ENCODE measurements at regions not wholly inside any gene's neighbourhood (a gene's known extent, or its start where the extent isn't known, plus 50 kb on each side); places are given as distances from the start of the nearest gene placed in this dataset.

DNA sequence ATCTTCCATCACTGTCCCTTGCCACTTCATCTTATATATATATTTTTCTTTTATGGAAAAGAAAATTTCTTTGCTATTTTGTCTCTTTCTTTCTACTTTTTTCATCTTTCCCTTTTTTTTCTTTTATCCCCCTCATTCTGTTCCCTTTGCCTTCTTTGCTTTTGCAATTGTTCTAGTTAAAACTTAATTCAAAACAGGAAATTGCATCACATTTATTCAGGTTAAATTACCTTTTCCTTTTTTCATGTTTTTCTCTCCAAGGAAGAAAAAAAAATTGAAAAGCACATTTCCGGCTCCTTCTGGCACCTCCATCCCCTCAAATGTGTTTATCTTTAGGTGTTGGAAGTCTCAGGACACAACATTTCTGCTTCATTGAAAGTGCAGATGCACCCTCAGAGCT, 176.9 kb downstream of the FGF1 start:
- DNase-seq (ENCODE audit: low spot score) (no peak), ATAC-seq (no peak)
- Mint-ChIP-seq H3K4me3 (no peak overlapping the region), H3K27ac (no peak overlapping the region; the same call in 1 of the 2 replicates), H3K27me3 (ENCODE audit: insufficient read depth, low read depth, poor library complexity) (peaks cover 5% of the 10 kb centered on the region), H3K36me3 (ENCODE audit: low read depth) (no peaks in the 10 kb centered on the region; the same call in 2 of the 3 replicates), H3K4me1 (peaks cover 22% of the 10 kb centered on the region), H3K9me3 (no peaks in the 10 kb centered on the region)
- Histone ChIP-seq H3K4me2 (no peak overlapping the region), H3K4me3 (no peak overlapping the region), H3K36me3 (ENCODE audit: insufficient read depth) (no peaks in the 10 kb centered on the region), H3K27me3 (ENCODE audit: insufficient read depth) (no peaks in the 10 kb centered on the region), H3K4me1 (ENCODE audit: insufficient read depth) (peaks cover 20% of the 10 kb centered on the region), H3F3A (replicated peaks; ENCODE audit: low read depth) (no peaks in the 10 kb centered on the region), H2AFZ (no peak overlapping the region), H3K27ac (ENCODE audit: low read depth) (no peak overlapping the region), H3K9me2 (ENCODE audit: insufficient read depth) (peaks cover 12% of the 10 kb centered on the region; the same call in 1 of the 2 replicates), H3K79me2 (replicated peaks; ENCODE audit: insufficient read depth) (no peaks in the 10 kb centered on the region), H4K20me1 (replicated peaks; ENCODE audit: insufficient read depth) (no peaks in the 10 kb centered on the region)
- TF ChIP-seq STAT1 (IDR thresholded peaks at IDR 0.05; ENCODE audit: unreplicated experiment) (no peak), POLR2AphosphoS5 (IDR thresholded peaks at IDR 0.05; ENCODE audit: low read depth) (no peak)
- TF ChIP-seq, protein P1, sequence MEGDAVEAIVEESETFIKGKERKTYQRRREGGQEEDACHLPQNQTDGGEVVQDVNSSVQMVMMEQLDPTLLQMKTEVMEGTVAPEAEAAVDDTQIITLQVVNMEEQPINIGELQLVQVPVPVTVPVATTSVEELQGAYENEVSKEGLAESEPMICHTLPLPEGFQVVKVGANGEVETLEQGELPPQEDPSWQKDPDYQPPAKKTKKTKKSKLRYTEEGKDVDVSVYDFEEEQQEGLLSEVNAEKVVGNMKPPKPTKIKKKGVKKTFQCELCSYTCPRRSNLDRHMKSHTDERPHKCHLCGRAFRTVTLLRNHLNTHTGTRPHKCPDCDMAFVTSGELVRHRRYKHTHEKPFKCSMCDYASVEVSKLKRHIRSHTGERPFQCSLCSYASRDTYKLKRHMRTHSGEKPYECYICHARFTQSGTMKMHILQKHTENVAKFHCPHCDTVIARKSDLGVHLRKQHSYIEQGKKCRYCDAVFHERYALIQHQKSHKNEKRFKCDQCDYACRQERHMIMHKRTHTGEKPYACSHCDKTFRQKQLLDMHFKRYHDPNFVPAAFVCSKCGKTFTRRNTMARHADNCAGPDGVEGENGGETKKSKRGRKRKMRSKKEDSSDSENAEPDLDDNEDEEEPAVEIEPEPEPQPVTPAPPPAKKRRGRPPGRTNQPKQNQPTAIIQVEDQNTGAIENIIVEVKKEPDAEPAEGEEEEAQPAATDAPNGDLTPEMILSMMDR (conservative IDR thresholded peaks at IDR 0.05; ENCODE audit: low read depth in 2 of 2) = no peak
- TF ChIP-seq, protein P2, sequence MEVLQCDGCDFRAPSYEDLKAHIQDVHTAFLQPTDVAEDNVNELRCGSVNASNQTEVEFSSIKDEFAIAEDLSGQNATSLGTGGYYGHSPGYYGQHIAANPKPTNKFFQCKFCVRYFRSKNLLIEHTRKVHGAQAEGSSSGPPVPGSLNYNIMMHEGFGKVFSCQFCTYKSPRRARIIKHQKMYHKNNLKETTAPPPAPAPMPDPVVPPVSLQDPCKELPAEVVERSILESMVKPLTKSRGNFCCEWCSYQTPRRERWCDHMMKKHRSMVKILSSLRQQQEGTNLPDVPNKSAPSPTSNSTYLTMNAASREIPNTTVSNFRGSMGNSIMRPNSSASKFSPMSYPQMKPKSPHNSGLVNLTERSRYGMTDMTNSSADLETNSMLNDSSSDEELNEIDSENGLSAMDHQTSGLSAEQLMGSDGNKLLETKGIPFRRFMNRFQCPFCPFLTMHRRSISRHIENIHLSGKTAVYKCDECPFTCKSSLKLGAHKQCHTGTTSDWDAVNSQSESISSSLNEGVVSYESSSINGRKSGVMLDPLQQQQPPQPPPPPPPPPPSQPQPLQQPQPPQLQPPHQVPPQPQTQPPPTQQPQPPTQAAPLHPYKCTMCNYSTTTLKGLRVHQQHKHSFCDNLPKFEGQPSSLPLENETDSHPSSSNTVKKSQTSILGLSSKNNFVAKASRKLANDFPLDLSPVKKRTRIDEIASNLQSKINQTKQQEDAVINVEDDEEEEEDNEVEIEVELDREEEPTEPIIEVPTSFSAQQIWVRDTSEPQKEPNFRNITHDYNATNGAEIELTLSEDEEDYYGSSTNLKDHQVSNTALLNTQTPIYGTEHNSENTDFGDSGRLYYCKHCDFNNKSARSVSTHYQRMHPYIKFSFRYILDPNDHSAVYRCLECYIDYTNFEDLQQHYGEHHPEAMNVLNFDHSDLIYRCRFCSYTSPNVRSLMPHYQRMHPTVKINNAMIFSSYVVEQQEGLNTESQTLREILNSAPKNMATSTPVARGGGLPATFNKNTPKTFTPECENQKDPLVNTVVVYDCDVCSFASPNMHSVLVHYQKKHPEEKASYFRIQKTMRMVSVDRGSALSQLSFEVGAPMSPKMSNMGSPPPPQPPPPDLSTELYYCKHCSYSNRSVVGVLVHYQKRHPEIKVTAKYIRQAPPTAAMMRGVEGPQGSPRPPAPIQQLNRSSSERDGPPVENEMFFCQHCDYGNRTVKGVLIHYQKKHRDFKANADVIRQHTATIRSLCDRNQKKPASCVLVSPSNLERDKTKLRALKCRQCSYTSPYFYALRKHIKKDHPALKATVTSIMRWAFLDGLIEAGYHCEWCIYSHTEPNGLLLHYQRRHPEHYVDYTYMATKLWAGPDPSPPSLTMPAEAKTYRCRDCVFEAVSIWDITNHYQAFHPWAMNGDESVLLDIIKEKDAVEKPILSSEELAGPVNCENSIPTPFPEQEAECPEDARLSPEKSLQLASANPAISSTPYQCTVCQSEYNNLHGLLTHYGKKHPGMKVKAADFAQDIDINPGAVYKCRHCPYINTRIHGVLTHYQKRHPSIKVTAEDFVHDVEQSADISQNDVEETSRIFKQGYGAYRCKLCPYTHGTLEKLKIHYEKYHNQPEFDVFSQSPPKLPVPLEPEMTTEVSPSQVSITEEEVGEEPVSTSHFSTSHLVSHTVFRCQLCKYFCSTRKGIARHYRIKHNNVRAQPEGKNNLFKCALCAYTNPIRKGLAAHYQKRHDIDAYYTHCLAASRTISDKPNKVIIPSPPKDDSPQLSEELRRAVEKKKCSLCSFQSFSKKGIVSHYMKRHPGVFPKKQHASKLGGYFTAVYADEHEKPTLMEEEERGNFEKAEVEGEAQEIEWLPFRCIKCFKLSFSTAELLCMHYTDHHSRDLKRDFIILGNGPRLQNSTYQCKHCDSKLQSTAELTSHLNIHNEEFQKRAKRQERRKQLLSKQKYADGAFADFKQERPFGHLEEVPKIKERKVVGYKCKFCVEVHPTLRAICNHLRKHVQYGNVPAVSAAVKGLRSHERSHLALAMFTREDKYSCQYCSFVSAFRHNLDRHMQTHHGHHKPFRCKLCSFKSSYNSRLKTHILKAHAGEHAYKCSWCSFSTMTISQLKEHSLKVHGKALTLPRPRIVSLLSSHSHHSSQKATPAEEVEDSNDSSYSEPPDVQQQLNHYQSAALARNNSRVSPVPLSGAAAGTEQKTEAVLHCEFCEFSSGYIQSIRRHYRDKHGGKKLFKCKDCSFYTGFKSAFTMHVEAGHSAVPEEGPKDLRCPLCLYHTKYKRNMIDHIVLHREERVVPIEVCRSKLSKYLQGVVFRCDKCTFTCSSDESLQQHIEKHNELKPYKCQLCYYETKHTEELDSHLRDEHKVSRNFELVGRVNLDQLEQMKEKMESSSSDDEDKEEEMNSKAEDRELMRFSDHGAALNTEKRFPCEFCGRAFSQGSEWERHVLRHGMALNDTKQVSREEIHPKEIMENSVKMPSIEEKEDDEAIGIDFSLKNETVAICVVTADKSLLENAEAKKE (CRISPR knock-in tag; IDR thresholded peaks at IDR 0.05) = no peak
